ENCODE measurements at regions not wholly inside any gene's neighbourhood (a gene's known extent, or its start where the extent isn't known, plus 50 kb on each side); places are given as distances from the start of the nearest gene placed in this dataset.

GRCh38 chr13:112244495-112245177, 131.5 kb upstream of the SPACA7 start:
- no peaks in the 10 kb centered on the region for H3K36me3 ChIP-seq (ENCODE audit: control insufficient read depth, insufficient read depth, low read length)
- H3K4me3 ChIP-seq (ENCODE audit: low read depth, low read length): no peak overlapping the region
- TF ChIP-seq CTCF (IDR thresholded peaks at IDR 0.05; ENCODE audit: insufficient read depth, low read length, poor library complexity, severe bottlenecking): no peak
- DNase-seq (ENCODE audit: low read depth): no peak
- H3K27me3 ChIP-seq (ENCODE audit: control insufficient read depth, insufficient read depth, low read length): peaks cover 2% of the 10 kb centered on the region

GRCh38 chr13:112245179-112245724, 130.9 kb upstream of the SPACA7 start:
- no peaks in the 10 kb centered on the region for H3K36me3 ChIP-seq (ENCODE audit: control insufficient read depth, insufficient read depth, low read length)
- TF ChIP-seq CTCF (IDR thresholded peaks at IDR 0.05; ENCODE audit: insufficient read depth, low read length, poor library complexity, severe bottlenecking): no peak
- H3K4me3 ChIP-seq (ENCODE audit: low read depth, low read length): no peak overlapping the region
- peaks cover 2% of the 10 kb centered on the region for H3K27me3 ChIP-seq (ENCODE audit: control insufficient read depth, insufficient read depth, low read length)
- DNase-seq (ENCODE audit: low read depth): no peak

GRCh38 chr13:112245989-112246388, 130.2 kb upstream of the SPACA7 start:
- peaks cover 2% of the 10 kb centered on the region for H3K27me3 ChIP-seq (ENCODE audit: control insufficient read depth, insufficient read depth, low read length)
- H3K36me3 ChIP-seq (ENCODE audit: control insufficient read depth, insufficient read depth, low read length): no peaks in the 10 kb centered on the region
- TF ChIP-seq CTCF (IDR thresholded peaks at IDR 0.05; ENCODE audit: insufficient read depth, low read length, poor library complexity, severe bottlenecking): no peak
- no peak overlapping the region for H3K4me3 ChIP-seq (ENCODE audit: low read depth, low read length)
- no peak for DNase-seq (ENCODE audit: low read depth)

- no peak for TF ChIP-seq CTCF (IDR thresholded peaks at IDR 0.05; ENCODE audit: insufficient read depth, low read length, poor library complexity, severe bottlenecking)
- no peak for DNase-seq (ENCODE audit: low read depth)
- Histone ChIP-seq H3K36me3 (ENCODE audit: control insufficient read depth, insufficient read depth, low read length) (no peaks in the 10 kb centered on the region), H3K4me3 (ENCODE audit: low read depth, low read length) (no peak overlapping the region), H3K27me3 (ENCODE audit: control insufficient read depth, insufficient read depth, low read length) (no peaks in the 10 kb centered on the region)
These were observed 129.3 kb upstream of the SPACA7 start for GRCh38 chr13:112246731-112247470.

GRCh38 chr13:112247471-112248405, 128.4 kb upstream of the SPACA7 start:
- no peak for DNase-seq (ENCODE audit: low read depth)
- no peak for TF ChIP-seq CTCF (IDR thresholded peaks at IDR 0.05; ENCODE audit: insufficient read depth, low read length, poor library complexity, severe bottlenecking)
- Histone ChIP-seq H3K4me3 (ENCODE audit: low read depth, low read length) (no peak overlapping the region), H3K27me3 (ENCODE audit: control insufficient read depth, insufficient read depth, low read length) (no peaks in the 10 kb centered on the region), H3K36me3 (ENCODE audit: control insufficient read depth, insufficient read depth, low read length) (no peaks in the 10 kb centered on the region)

Data from kidney epithelial cell (primary cell).